Omental fat pad (tissue), 3 donors: ENCODE measurements at regions not wholly inside any gene's neighbourhood (a gene's known extent, or its start where the extent isn't known, plus 50 kb on each side); places are given as distances from the start of the nearest gene placed in this dataset.

ENCODE experiments used
- ATAC-seq: fragments of 150-250 bp; one replicate; pipeline ENCODE4 v1.9.1; 2016; ENCODE audit warnings: mild to moderate bottlenecking, moderate library complexity; ENCODE audit not compliant: low FRiP score
- DNase-seq: peaks from one replicate; pipeline ENCODE4 v3.0.0-alpha.2; 2019; ENCODE audit warnings: low spot score
- CTCF ChIP-seq, 3 donors: fragments of 450-650 bp; IDR thresholded peaks; one replicate each; pipeline ENCODE4 v1.5.1; 2016 to 2017; ENCODE audit warnings: antibody characterized with exemption in 3 of 3, mild to moderate bottlenecking in 3 of 3, moderate library complexity in 2 of 3

- TF ChIP-seq CTCF (IDR thresholded peaks at IDR 0.05) = no peak
- ATAC-seq = no peak
Observed at GRCh38 chr2:168350380-168350779, 103.0 kb upstream of the STK39 start.

GRCh38 chr2:168353251-168353650 lies 102.8 kb upstream of the CERS6 start:
- DNase-seq = no peak
- ATAC-seq = no peak
- TF ChIP-seq CTCF (IDR thresholded peaks at IDR 0.05) = no peak

More at GRCh38 chr2:168350380-168350779, 103.0 kb upstream of the STK39 start:
- DNase-seq = no peak

GRCh38 chr2:168354499-168354898 lies 101.6 kb upstream of the CERS6 start:
- no peak for TF ChIP-seq CTCF (IDR thresholded peaks at IDR 0.05)
- ATAC-seq (no peak), DNase-seq (no peak)

- DNase-seq = no peak
- TF ChIP-seq CTCF (IDR thresholded peaks at IDR 0.05) = no peak
- ATAC-seq = no peak
Observed at GRCh38 chr2:168355121-168355520, 101.0 kb upstream of the CERS6 start.

GRCh38 chr2:168355779-168356476 lies 100.1 kb upstream of the CERS6 start:
- ATAC-seq = no peak
- no peak for DNase-seq
- TF ChIP-seq CTCF (IDR thresholded peaks at IDR 0.05) = no peak

GRCh38 chr2:168356477-168356835 lies 99.6 kb upstream of the CERS6 start:
- DNase-seq = no peak
- TF ChIP-seq CTCF (IDR thresholded peaks at IDR 0.05) = no peak
- ATAC-seq = no peak

GRCh38 chr2:168357797-168358472 lies 98.1 kb upstream of the CERS6 start:
- ATAC-seq = no peak
- no peak for DNase-seq
- TF ChIP-seq CTCF (IDR thresholded peaks at IDR 0.05) = no peak
